GM10248 (cell line): ENCODE measurements at regions not wholly inside any gene's neighbourhood (a gene's known extent, or its start where the extent isn't known, plus 50 kb on each side); places are given as distances from the start of the nearest gene placed in this dataset.

Experiments used
- CTCF ChIA-PET: fragments of 300-600 bp; sonication (Branson Sonifier 250); formaldehyde crosslinking; extraction: SDS; loops from one replicate; lab custom pipeline; 2021; ENCODE audit warnings: antibody characterized with exemption; lab: Yijun Ruan, JAX
- POLR2A ChIA-PET: fragments of 350-650 bp; sonication (Branson Sonifier 250); formaldehyde crosslinking; extraction: SDS; loops from one replicate; lab custom pipeline; 2020; ENCODE audit warnings: antibody characterized with exemption; lab: Yijun Ruan, JAX
- DNase-seq: peaks from one replicate; pipeline ENCODE4 v3.0.0; 2012; ENCODE audit errors: extremely low spot score
- CTCF ChIP-seq: IDR thresholded peaks from 2 replicates; pipeline ENCODE4 v1.5.1; 2012; ENCODE audit warnings: mild to moderate bottlenecking, low read depth; ENCODE audit errors: extremely low read depth, missing control alignments, control extremely low read depth

GRCh38 chr17:34001246-34001645 lies 253.8 kb upstream of the CCL2 start:
- no peak for DNase-seq
- TF ChIP-seq CTCF: no peak
- CTCF ChIA-PET: no interaction called here
- POLR2A ChIA-PET: no interaction called here

- TF ChIP-seq CTCF: no peak
- ChIA-PET POLR2A (no interaction called here), CTCF (interaction anchor here (1.9 kb wide), 1 partner anchor 13 kb away, joined by 4 read pairs; no protein-coding TSS in a partner anchor)
- DNase-seq: no peak
Observed at GRCh38 chr17:34006126-34006525, 249.0 kb upstream of the CCL2 start.

- ChIA-PET CTCF (interaction anchor here (1.4 kb wide), 1 partner anchor 9 kb away, joined by 4 read pairs; no protein-coding TSS in a partner anchor), POLR2A (no interaction called here)
- no peak for DNase-seq
- TF ChIP-seq CTCF: no peak
Observed at GRCh38 chr17:34008125-34008524, 247.0 kb upstream of the CCL2 start.

GRCh38 chr17:34009912-34010311 lies 245.2 kb upstream of the CCL2 start:
- CTCF ChIA-PET: no interaction called here

GRCh38 chr17:34010534-34010933 lies 244.6 kb upstream of the CCL2 start:
- no peak for DNase-seq
- no peak for TF ChIP-seq CTCF
- ChIA-PET POLR2A (no interaction called here), CTCF (no interaction called here)

More at GRCh38 chr17:34009912-34010311, 245.2 kb upstream of the CCL2 start:
- TF ChIP-seq CTCF: no peak
- DNase-seq: no peak
- POLR2A ChIA-PET: no interaction called here

GRCh38 chr17:34011599-34011998 lies 243.5 kb upstream of the CCL2 start:
- ChIA-PET CTCF (no interaction called here), POLR2A (no interaction called here)
- no peak for TF ChIP-seq CTCF
- no peak for DNase-seq

- CTCF ChIA-PET: no interaction called here
- no peak for TF ChIP-seq CTCF
- POLR2A ChIA-PET: no interaction called here
- no peak for DNase-seq
Observed at GRCh38 chr17:34012709-34013375, 242.2 kb upstream of the CCL2 start.
